ENCODE measurements at regions not wholly inside any gene's neighbourhood (a gene's known extent, or its start where the extent isn't known, plus 50 kb on each side); places are given as distances from the start of the nearest gene placed in this dataset.

- H3K27ac ChIP-seq (ENCODE audit: insufficient read depth in 1 of 2, low read depth in 1 of 2, low read length in 2 of 2, poor library complexity in 1 of 2, severe bottlenecking in 2 of 2) = no peak overlapping the region
- ChIA-PET POLR2A (no interaction called here), CTCF (no interaction called here)
- no peaks in the 10 kb centered on the region for H3K27me3 ChIP-seq (replicated peaks in 2 of 5; ENCODE audit: control insufficient read depth in 4 of 5, insufficient read depth in 5 of 5, low read length in 4 of 5)
- H3K9me3 ChIP-seq (ENCODE audit: control extremely low read depth in 1 of 5, control insufficient read depth in 4 of 5, insufficient read depth in 2 of 5, low read depth in 1 of 5, low read length in 4 of 5) = no peaks in the 10 kb centered on the region
- no peak overlapping the region for H3K4me3 ChIP-seq (ENCODE audit: control insufficient read depth in 1 of 7, extremely low read depth in 1 of 7, insufficient read depth in 4 of 7, low read depth in 2 of 7, low read length in 6 of 7)
- DNase-seq = no peak
- no peaks in the 10 kb centered on the region for H3K36me3 ChIP-seq (ENCODE audit: control insufficient read depth in 4 of 4, insufficient read depth in 4 of 4, low read length in 3 of 4)
- H3K4me1 ChIP-seq (ENCODE audit: control extremely low read depth in 1 of 4, control insufficient read depth in 4 of 4, insufficient read depth in 4 of 4, low read length in 3 of 4) = no peaks in the 10 kb centered on the region
Observed at GRCh38 chr4:126087101-126087500, 772.3 kb downstream of the FAT4 start.

GRCh38 chr4:126097155-126097799 lies 782.5 kb downstream of the FAT4 start:
- H3K27ac ChIP-seq (ENCODE audit: insufficient read depth in 1 of 2, low read depth in 1 of 2, low read length in 2 of 2, poor library complexity in 1 of 2, severe bottlenecking in 2 of 2) = no peak overlapping the region
- H3K27me3 ChIP-seq (replicated peaks in 2 of 5; ENCODE audit: control insufficient read depth in 4 of 5, insufficient read depth in 5 of 5, low read length in 4 of 5) = no peaks in the 10 kb centered on the region
- no peaks in the 10 kb centered on the region for H3K9me3 ChIP-seq (ENCODE audit: control extremely low read depth in 1 of 5, control insufficient read depth in 4 of 5, insufficient read depth in 2 of 5, low read depth in 1 of 5, low read length in 4 of 5)
- ChIA-PET POLR2A (no interaction called here), CTCF (no interaction called here)
- H3K36me3 ChIP-seq (ENCODE audit: control insufficient read depth in 4 of 4, insufficient read depth in 4 of 4, low read length in 3 of 4) = no peaks in the 10 kb centered on the region
- no peak for DNase-seq
- H3K4me1 ChIP-seq (ENCODE audit: control extremely low read depth in 1 of 4, control insufficient read depth in 4 of 4, insufficient read depth in 4 of 4, low read length in 3 of 4) = no peaks in the 10 kb centered on the region
- 100% methylated on average over 3 of the region's 4 CpGs for WGBS (ENCODE audit: insufficient coverage)
- no peak overlapping the region for H3K4me3 ChIP-seq (ENCODE audit: control insufficient read depth in 1 of 7, extremely low read depth in 1 of 7, insufficient read depth in 4 of 7, low read depth in 2 of 7, low read length in 6 of 7)

DNA sequence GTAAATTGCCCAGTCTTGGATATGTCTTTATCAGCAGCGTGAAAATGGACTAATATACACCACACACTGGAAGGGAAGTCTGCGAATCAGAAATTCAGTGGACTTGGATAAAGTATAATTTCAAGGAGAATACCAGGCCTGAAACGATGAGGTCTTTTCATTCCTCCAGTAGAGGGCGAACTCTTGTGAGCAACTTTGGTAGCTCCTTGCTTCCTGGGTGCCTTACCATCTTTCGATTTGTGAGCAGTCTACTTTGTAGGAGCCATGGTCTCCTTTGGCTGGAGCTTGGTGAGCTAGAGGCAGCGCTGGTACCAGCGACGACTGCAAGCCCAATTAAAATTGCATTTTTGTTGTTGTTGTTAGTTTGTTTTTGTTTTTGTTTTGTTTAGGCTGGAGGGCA lies 791.9 kb downstream of the FAT4 start:
- no peaks in the 10 kb centered on the region for H3K4me1 ChIP-seq (ENCODE audit: control extremely low read depth in 1 of 4, control insufficient read depth in 4 of 4, insufficient read depth in 4 of 4, low read length in 3 of 4)
- no peak overlapping the region for H3K4me3 ChIP-seq (ENCODE audit: control insufficient read depth in 1 of 7, extremely low read depth in 1 of 7, insufficient read depth in 4 of 7, low read depth in 2 of 7, low read length in 6 of 7)
- CTCF ChIA-PET = no interaction called here
- peaks cover 0 to 3% (median 0%) of the 10 kb centered on the region in 5 experiments for H3K9me3 ChIP-seq (ENCODE audit: control extremely low read depth in 1 of 5, control insufficient read depth in 4 of 5, insufficient read depth in 2 of 5, low read depth in 1 of 5, low read length in 4 of 5)
- H3K27ac ChIP-seq (ENCODE audit: insufficient read depth in 1 of 2, low read depth in 1 of 2, low read length in 2 of 2, poor library complexity in 1 of 2, severe bottlenecking in 2 of 2) = no peak overlapping the region
- no peaks in the 10 kb centered on the region for H3K36me3 ChIP-seq (ENCODE audit: control insufficient read depth in 4 of 4, insufficient read depth in 4 of 4, low read length in 3 of 4)
- POLR2A ChIA-PET = no interaction called here
- WGBS (ENCODE audit: insufficient coverage) = 96% methylated on average over 8 of the region's 8 CpGs
- DNase-seq = no peak
- H3K27me3 ChIP-seq (replicated peaks in 2 of 5; ENCODE audit: control insufficient read depth in 4 of 5, insufficient read depth in 5 of 5, low read length in 4 of 5) = no peaks in the 10 kb centered on the region

DNA sequence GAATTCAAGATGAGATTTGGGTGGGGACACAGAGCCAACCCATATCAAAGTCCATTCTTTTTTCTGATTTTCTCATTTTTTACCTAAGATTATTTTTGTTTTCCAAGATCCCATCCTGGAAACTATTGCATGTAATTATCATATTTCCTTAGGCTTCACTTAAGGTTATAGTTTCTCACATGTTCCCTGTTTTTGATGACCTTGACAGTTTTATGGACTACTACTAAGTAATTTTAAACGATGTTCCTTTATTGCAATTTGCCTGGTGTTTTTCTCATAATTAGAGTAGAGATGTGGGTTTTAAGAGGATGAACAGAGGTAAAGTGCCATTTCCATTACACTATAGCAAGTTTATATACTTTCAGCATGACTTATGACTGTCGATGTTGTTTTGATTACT lies 795.1 kb downstream of the FAT4 start:
- ChIA-PET CTCF (no interaction called here), POLR2A (no interaction called here)
- Histone ChIP-seq H3K27me3 (replicated peaks in 2 of 5; ENCODE audit: control insufficient read depth in 4 of 5, insufficient read depth in 5 of 5, low read length in 4 of 5) (no peaks in the 10 kb centered on the region), H3K4me3 (ENCODE audit: control insufficient read depth in 1 of 7, extremely low read depth in 1 of 7, insufficient read depth in 4 of 7, low read depth in 2 of 7, low read length in 6 of 7) (no peak overlapping the region), H3K4me1 (ENCODE audit: control extremely low read depth in 1 of 4, control insufficient read depth in 4 of 4, insufficient read depth in 4 of 4, low read length in 3 of 4) (no peaks in the 10 kb centered on the region), H3K27ac (ENCODE audit: insufficient read depth in 1 of 2, low read depth in 1 of 2, low read length in 2 of 2, poor library complexity in 1 of 2, severe bottlenecking in 2 of 2) (no peak overlapping the region), H3K9me3 (ENCODE audit: control extremely low read depth in 1 of 5, control insufficient read depth in 4 of 5, insufficient read depth in 2 of 5, low read depth in 1 of 5, low read length in 4 of 5) (peaks cover 0 to 3% (median 0%) of the 10 kb centered on the region in 5 experiments), H3K36me3 (ENCODE audit: control insufficient read depth in 4 of 4, insufficient read depth in 4 of 4, low read length in 3 of 4) (no peaks in the 10 kb centered on the region)
- no peak for DNase-seq
- WGBS (ENCODE audit: insufficient coverage) = no CpG with 5 or more reads among the region's 2 CpGs

DNA sequence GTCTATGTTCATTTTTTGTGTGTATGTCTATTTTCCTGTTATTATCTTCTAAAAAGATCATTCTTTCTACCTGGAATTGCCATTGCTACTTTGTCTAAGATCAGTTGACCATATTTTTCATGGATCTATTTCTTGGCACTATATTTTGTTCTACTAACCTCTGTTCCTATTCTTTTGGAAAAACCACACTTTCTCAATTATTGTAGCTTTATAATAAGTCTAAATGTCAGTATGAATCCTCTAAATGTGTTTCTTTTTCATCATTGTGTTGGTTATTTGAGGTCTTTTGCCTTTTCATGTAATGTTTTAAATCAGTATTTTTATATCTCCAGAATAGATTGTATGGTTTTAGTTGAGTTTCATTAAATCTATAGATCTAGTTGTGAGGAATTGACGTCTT lies 798.3 kb downstream of the FAT4 start:
- CTCF ChIA-PET = no interaction called here
- no peaks in the 10 kb centered on the region for H3K36me3 ChIP-seq (ENCODE audit: control insufficient read depth in 4 of 4, insufficient read depth in 4 of 4, low read length in 3 of 4)
- H3K27ac ChIP-seq (ENCODE audit: insufficient read depth in 1 of 2, low read depth in 1 of 2, low read length in 2 of 2, poor library complexity in 1 of 2, severe bottlenecking in 2 of 2) = no peak overlapping the region
- no peak overlapping the region for H3K4me3 ChIP-seq (ENCODE audit: control insufficient read depth in 1 of 7, extremely low read depth in 1 of 7, insufficient read depth in 4 of 7, low read depth in 2 of 7, low read length in 6 of 7)
- H3K27me3 ChIP-seq (replicated peaks in 2 of 5; ENCODE audit: control insufficient read depth in 4 of 5, insufficient read depth in 5 of 5, low read length in 4 of 5) = no peaks in the 10 kb centered on the region
- no peaks in the 10 kb centered on the region for H3K4me1 ChIP-seq (ENCODE audit: control extremely low read depth in 1 of 4, control insufficient read depth in 4 of 4, insufficient read depth in 4 of 4, low read length in 3 of 4)
- no peak for DNase-seq
- no CpG with 5 or more reads among the region's 1 CpG for WGBS (ENCODE audit: insufficient coverage)
- H3K9me3 ChIP-seq (ENCODE audit: control extremely low read depth in 1 of 5, control insufficient read depth in 4 of 5, insufficient read depth in 2 of 5, low read depth in 1 of 5, low read length in 4 of 5) = peaks cover 0 to 1% (median 0%) of the 10 kb centered on the region in 5 experiments
- POLR2A ChIA-PET = no interaction called here

DNA sequence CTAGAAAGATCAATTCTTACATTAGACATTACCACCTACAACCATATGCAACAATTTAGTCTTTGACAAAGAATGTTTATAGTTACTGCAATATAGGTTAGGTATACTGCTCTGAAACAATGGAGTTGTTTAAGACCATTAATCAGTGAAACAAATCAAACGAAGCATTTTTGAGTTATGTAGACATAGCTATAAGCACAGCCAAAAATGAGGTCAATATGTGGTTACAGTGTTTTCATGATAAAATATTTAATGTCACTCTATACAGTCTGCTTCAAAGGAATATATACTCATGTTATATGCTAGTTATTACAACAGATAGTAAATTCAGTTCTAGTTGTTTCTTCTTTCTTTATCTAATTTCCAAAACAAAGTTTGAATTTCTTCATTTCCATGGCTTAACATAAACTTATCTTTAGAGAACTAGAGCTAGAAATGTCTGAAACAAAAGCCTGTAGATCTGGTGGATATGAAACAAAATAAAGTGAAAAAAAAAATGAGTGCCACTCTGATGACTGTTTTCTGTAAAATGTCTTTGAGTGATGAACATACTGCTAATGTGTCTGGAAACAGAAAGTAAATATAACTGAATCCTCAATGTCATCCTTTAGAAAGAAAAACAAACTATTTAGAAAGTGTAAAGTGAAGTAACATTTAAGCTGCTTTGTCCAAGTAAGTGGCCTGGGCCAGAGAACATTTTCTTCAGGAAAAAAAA lies 809.0 kb downstream of the FAT4 start:
- H3K4me1 ChIP-seq (ENCODE audit: control extremely low read depth in 1 of 4, control insufficient read depth in 4 of 4, insufficient read depth in 4 of 4, low read length in 3 of 4) = no peaks in the 10 kb centered on the region
- no peaks in the 10 kb centered on the region for H3K9me3 ChIP-seq (ENCODE audit: control extremely low read depth in 1 of 5, control insufficient read depth in 4 of 5, insufficient read depth in 2 of 5, low read depth in 1 of 5, low read length in 4 of 5)
- no peak overlapping the region for H3K4me3 ChIP-seq (ENCODE audit: control insufficient read depth in 1 of 7, extremely low read depth in 1 of 7, insufficient read depth in 4 of 7, low read depth in 2 of 7, low read length in 6 of 7)
- CTCF ChIA-PET = no interaction called here
- H3K27ac ChIP-seq (ENCODE audit: insufficient read depth in 1 of 2, low read depth in 1 of 2, low read length in 2 of 2, poor library complexity in 1 of 2, severe bottlenecking in 2 of 2) = no peak overlapping the region
- H3K36me3 ChIP-seq (ENCODE audit: control insufficient read depth in 4 of 4, insufficient read depth in 4 of 4, low read length in 3 of 4) = no peaks in the 10 kb centered on the region
- no peak for DNase-seq
- no CpG with 5 or more reads among the region's 1 CpG for WGBS (ENCODE audit: insufficient coverage)
- H3K27me3 ChIP-seq (replicated peaks in 2 of 5; ENCODE audit: control insufficient read depth in 4 of 5, insufficient read depth in 5 of 5, low read length in 4 of 5) = no peaks in the 10 kb centered on the region
- POLR2A ChIA-PET = no interaction called here

DNA sequence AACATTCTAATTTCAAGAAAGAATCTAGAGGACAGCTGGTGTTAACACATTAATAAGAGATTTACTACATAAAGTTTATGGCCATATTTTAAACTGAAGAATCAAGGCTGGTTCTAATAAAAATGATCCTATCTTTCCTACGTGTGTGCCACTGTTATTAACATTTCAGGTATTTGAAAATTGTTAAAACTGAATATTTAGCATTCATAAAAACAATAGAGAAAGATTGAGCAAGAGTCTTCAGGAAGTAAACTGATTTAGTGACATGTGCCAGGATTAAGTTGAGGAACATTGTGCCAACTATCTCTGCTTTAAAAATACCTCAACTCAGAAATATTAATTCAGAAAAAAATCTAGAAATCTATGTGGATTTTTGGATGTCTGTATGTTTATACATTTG lies 810.1 kb downstream of the FAT4 start:
- no CpG with 5 or more reads among the region's 1 CpG for WGBS (ENCODE audit: insufficient coverage)
- H3K4me3 ChIP-seq (ENCODE audit: control insufficient read depth in 1 of 7, extremely low read depth in 1 of 7, insufficient read depth in 4 of 7, low read depth in 2 of 7, low read length in 6 of 7) = no peak overlapping the region

More for the DNA sequence above, 810.1 kb downstream of the FAT4 start:
- POLR2A ChIA-PET = no interaction called here
- CTCF ChIA-PET = no interaction called here
- DNase-seq = no peak
- no peaks in the 10 kb centered on the region for H3K9me3 ChIP-seq (ENCODE audit: control extremely low read depth in 1 of 5, control insufficient read depth in 4 of 5, insufficient read depth in 2 of 5, low read depth in 1 of 5, low read length in 4 of 5)
- no peaks in the 10 kb centered on the region for H3K27me3 ChIP-seq (replicated peaks in 2 of 5; ENCODE audit: control insufficient read depth in 4 of 5, insufficient read depth in 5 of 5, low read length in 4 of 5)
- no peak overlapping the region for H3K27ac ChIP-seq (ENCODE audit: insufficient read depth in 1 of 2, low read depth in 1 of 2, low read length in 2 of 2, poor library complexity in 1 of 2, severe bottlenecking in 2 of 2)
- H3K4me1 ChIP-seq (ENCODE audit: control extremely low read depth in 1 of 4, control insufficient read depth in 4 of 4, insufficient read depth in 4 of 4, low read length in 3 of 4) = no peaks in the 10 kb centered on the region
- H3K36me3 ChIP-seq (ENCODE audit: control insufficient read depth in 4 of 4, insufficient read depth in 4 of 4, low read length in 3 of 4) = no peaks in the 10 kb centered on the region
